Activated T-helper 1 cell treated with anti-CD3 and anti-CD28 coated beads, Interleukin-12 subunit alpha, Interleukin-12 subunit beta, Interleukin-2, Interleukin-4 antibody, amounts not matched to agents 30 ng/mL and 10 ng/mL and 1 ng/mL, durations not matched to agents 14 hours and 24 hours and 36 hours (primary cell): ENCODE measurements at regions not wholly inside any gene's neighbourhood (a gene's known extent, or its start where the extent isn't known, plus 50 kb on each side); places are given as distances from the start of the nearest gene placed in this dataset.
"Not testable (repeated sequence)": the region's sequence is repeated elsewhere in the genome, so short reads cannot be mapped to it uniquely, and the experiment has no call there.

Experiments
- DNase-seq: peaks from one replicate; pipeline ENCODE4 v3.0.0; 2021; ENCODE audit warnings: low spot score
- H3K27ac Mint-ChIP-seq: one replicate; pipeline ENCODE4 v1.8.0; 2021; ENCODE audit warnings: mild to moderate bottlenecking, mixed read lengths
- H3K27me3 Mint-ChIP-seq: one replicate; pipeline ENCODE4 v1.8.0; 2022; ENCODE audit warnings: mild to moderate bottlenecking, moderate library complexity, mixed read lengths; ENCODE audit not compliant: insufficient read depth
- H3K36me3 Mint-ChIP-seq: one replicate; pipeline ENCODE4 v1.8.0; 2021; ENCODE audit warnings: low read depth, mixed read lengths
- H3K4me1 Mint-ChIP-seq: one replicate; pipeline ENCODE4 v1.8.0; 2021; ENCODE audit warnings: low read depth, mixed read lengths
- H3K4me3 Mint-ChIP-seq: one replicate; pipeline ENCODE4 v1.8.0; 2021; ENCODE audit warnings: mild to moderate bottlenecking, moderate library complexity, mixed read lengths
- H3K9me3 Mint-ChIP-seq: one replicate; pipeline ENCODE4 v1.8.0; 2021; ENCODE audit warnings: mixed read lengths
- intact Hi-C: fragments of 100-400 bp; cut with micrococcal nuclease; formaldehyde crosslinking; loops from one replicate; pipeline ENCODE4 v1.15.1; 2024

- no peaks in the 10 kb centered on the region for H3K9me3 Mint-ChIP-seq
- peaks cover 23% of the 10 kb centered on the region for H3K4me1 Mint-ChIP-seq
- DNase-seq = no peak
- H3K4me3 Mint-ChIP-seq = no peak overlapping the region
- H3K36me3 Mint-ChIP-seq = no peaks in the 10 kb centered on the region
- peaks cover 5% of the 10 kb centered on the region for H3K27me3 Mint-ChIP-seq
- no peak overlapping the region for H3K27ac Mint-ChIP-seq
- intact Hi-C loops = no loop called here
Observed at GRCh38 chr6:134622382-134623173, 304.7 kb upstream of the SGK1 start.

GRCh38 chr6:134621858-134622257 is 303.9 kb upstream of the SGK1 start:
- peaks cover 23% of the 10 kb centered on the region for H3K4me1 Mint-ChIP-seq
- intact Hi-C loops = no loop called here
- H3K27ac Mint-ChIP-seq = no peak overlapping the region
- no peak for DNase-seq
- no peaks in the 10 kb centered on the region for H3K9me3 Mint-ChIP-seq
- no peaks in the 10 kb centered on the region for H3K36me3 Mint-ChIP-seq
- peaks cover 5% of the 10 kb centered on the region for H3K27me3 Mint-ChIP-seq
- H3K4me3 Mint-ChIP-seq = no peak overlapping the region

- no peak for DNase-seq
- intact Hi-C loops = no loop called here
- H3K36me3 Mint-ChIP-seq = no peaks in the 10 kb centered on the region
Observed at GRCh38 chr6:134619789-134620188, 301.9 kb upstream of the SGK1 start.

GRCh38 chr6:134619077-134619476 is 301.2 kb upstream of the SGK1 start:
- H3K4me3 Mint-ChIP-seq = no peak overlapping the region
- no peaks in the 10 kb centered on the region for H3K9me3 Mint-ChIP-seq
- DNase-seq = no peak

More at GRCh38 chr6:134619789-134620188, 301.9 kb upstream of the SGK1 start:
- peaks cover 5% of the 10 kb centered on the region for H3K27me3 Mint-ChIP-seq
- H3K4me3 Mint-ChIP-seq = no peak overlapping the region
- peaks cover 15% of the 10 kb centered on the region for H3K4me1 Mint-ChIP-seq
- H3K9me3 Mint-ChIP-seq = no peaks in the 10 kb centered on the region
- H3K27ac Mint-ChIP-seq = no peak overlapping the region

GRCh38 chr6:134614606-134615485 is 296.9 kb upstream of the SGK1 start:
- H3K36me3 Mint-ChIP-seq = no peaks in the 10 kb centered on the region
- no peak overlapping the region for H3K4me3 Mint-ChIP-seq
- H3K4me1 Mint-ChIP-seq = peaks cover 6% of the 10 kb centered on the region
- no peak for DNase-seq
- intact Hi-C loops = no loop called here
- no peaks in the 10 kb centered on the region for H3K27me3 Mint-ChIP-seq
- no peaks in the 10 kb centered on the region for H3K9me3 Mint-ChIP-seq
- H3K27ac Mint-ChIP-seq = no peak overlapping the region

More at GRCh38 chr6:134619077-134619476, 301.2 kb upstream of the SGK1 start:
- H3K27ac Mint-ChIP-seq = no peak overlapping the region
- intact Hi-C loops = no loop called here
- peaks cover 8% of the 10 kb centered on the region for H3K4me1 Mint-ChIP-seq
- H3K36me3 Mint-ChIP-seq = no peaks in the 10 kb centered on the region
- H3K27me3 Mint-ChIP-seq = peaks cover 5% of the 10 kb centered on the region

- H3K9me3 Mint-ChIP-seq, H3K4me1 Mint-ChIP-seq, H3K27me3 Mint-ChIP-seq, intact Hi-C loops, H3K4me3 Mint-ChIP-seq, H3K27ac Mint-ChIP-seq, H3K36me3 Mint-ChIP-seq, DNase-seq: not testable (repeated sequence)
Observed at GRCh38 chr6:134612128-134612527, 294.2 kb upstream of the SGK1 start.

- intact Hi-C loops = no loop called here
- no peak for DNase-seq
- H3K4me1 Mint-ChIP-seq = no peaks in the 10 kb centered on the region
- no peaks in the 10 kb centered on the region for H3K36me3 Mint-ChIP-seq
- no peak overlapping the region for H3K27ac Mint-ChIP-seq
- H3K9me3 Mint-ChIP-seq = no peaks in the 10 kb centered on the region
- no peaks in the 10 kb centered on the region for H3K27me3 Mint-ChIP-seq
- H3K4me3 Mint-ChIP-seq = no peak overlapping the region
Observed at GRCh38 chr6:134610411-134610810, 292.5 kb upstream of the SGK1 start.

GRCh38 chr6:134609716-134610261 is 291.9 kb upstream of the SGK1 start:
- no peak overlapping the region for H3K4me3 Mint-ChIP-seq
- intact Hi-C loops = no loop called here
- H3K27ac Mint-ChIP-seq = no peak overlapping the region
- no peaks in the 10 kb centered on the region for H3K36me3 Mint-ChIP-seq
- no peak for DNase-seq
- no peaks in the 10 kb centered on the region for H3K4me1 Mint-ChIP-seq
- no peaks in the 10 kb centered on the region for H3K27me3 Mint-ChIP-seq
- no peaks in the 10 kb centered on the region for H3K9me3 Mint-ChIP-seq

- DNase-seq = no peak
- no peak overlapping the region for H3K4me3 Mint-ChIP-seq
- H3K27ac Mint-ChIP-seq = no peak overlapping the region
- intact Hi-C loops = no loop called here
- no peaks in the 10 kb centered on the region for H3K27me3 Mint-ChIP-seq
- H3K4me1 Mint-ChIP-seq = no peaks in the 10 kb centered on the region
- H3K9me3 Mint-ChIP-seq = peaks cover under 1% of the 10 kb centered on the region
- H3K36me3 Mint-ChIP-seq = no peaks in the 10 kb centered on the region
Observed at GRCh38 chr6:134607411-134607810, 289.5 kb upstream of the SGK1 start.

GRCh38 chr6:134605034-134605433 is 287.1 kb upstream of the SGK1 start:
- intact Hi-C loops = no loop called here
- peaks cover 21% of the 10 kb centered on the region for H3K9me3 Mint-ChIP-seq
- no peaks in the 10 kb centered on the region for H3K4me1 Mint-ChIP-seq
- no peak overlapping the region for H3K4me3 Mint-ChIP-seq
- peaks cover 2% of the 10 kb centered on the region for H3K27me3 Mint-ChIP-seq
- no peak for DNase-seq
- H3K27ac Mint-ChIP-seq = no peak overlapping the region
- H3K36me3 Mint-ChIP-seq = peaks cover 1% of the 10 kb centered on the region

- peaks cover 2% of the 10 kb centered on the region for H3K27me3 Mint-ChIP-seq
- intact Hi-C loops = no loop called here
- H3K27ac Mint-ChIP-seq = no peak overlapping the region
- no peaks in the 10 kb centered on the region for H3K4me1 Mint-ChIP-seq
- peaks cover 1% of the 10 kb centered on the region for H3K36me3 Mint-ChIP-seq
- no peak for DNase-seq
- H3K4me3 Mint-ChIP-seq = no peak overlapping the region
- H3K9me3 Mint-ChIP-seq = peaks cover 21% of the 10 kb centered on the region
Observed at GRCh38 chr6:134604014-134604676, 286.2 kb upstream of the SGK1 start.

- Mint-ChIP-seq H3K27ac (no peak overlapping the region), H3K27me3 (peaks cover 2% of the 10 kb centered on the region), H3K4me1 (no peaks in the 10 kb centered on the region), H3K9me3 (peaks cover 21% of the 10 kb centered on the region), H3K36me3 (peaks cover 1% of the 10 kb centered on the region), H3K4me3 (no peak overlapping the region)
- no peak for DNase-seq
- intact Hi-C loops = no loop called here
Observed at GRCh38 chr6:134603561-134603960, 285.6 kb upstream of the SGK1 start.
